Astrocyte of the cerebellum (primary cell): ENCODE measurements at regions not wholly inside any gene's neighbourhood (a gene's known extent, or its start where the extent isn't known, plus 50 kb on each side); places are given as distances from the start of the nearest gene placed in this dataset.

Experiments
- DNase-seq: peaks from one replicate; pipeline ENCODE4 v3.0.0-alpha.2; 2011; ENCODE audit warnings: low read depth
- H3K4me3 ChIP-seq: 2 replicates; pipeline ENCODE4 v1.5.1; 2011; ENCODE audit warnings: mild to moderate bottlenecking, low read depth, low read length, moderate library complexity
- CTCF ChIP-seq: IDR thresholded peaks from 2 replicates; pipeline ENCODE4 v1.5.1; 2012; ENCODE audit warnings: low read length, low read depth, moderate library complexity, mild to moderate bottlenecking; ENCODE audit errors: missing control alignments
- in situ Hi-C: cut with HindIII; loops from 2 replicates; pipeline ENCODE4 v1.10.0; 2017; ENCODE audit warnings: low sequenced_read_pairs

GRCh38 chr2:120929829-120930228 lies 194.2 kb downstream of the GLI2 start:
- in situ Hi-C loops, result no loop called here
- TF ChIP-seq CTCF, result no peak
- no peak overlapping the region for H3K4me3 ChIP-seq
- DNase-seq, result no peak

DNA sequence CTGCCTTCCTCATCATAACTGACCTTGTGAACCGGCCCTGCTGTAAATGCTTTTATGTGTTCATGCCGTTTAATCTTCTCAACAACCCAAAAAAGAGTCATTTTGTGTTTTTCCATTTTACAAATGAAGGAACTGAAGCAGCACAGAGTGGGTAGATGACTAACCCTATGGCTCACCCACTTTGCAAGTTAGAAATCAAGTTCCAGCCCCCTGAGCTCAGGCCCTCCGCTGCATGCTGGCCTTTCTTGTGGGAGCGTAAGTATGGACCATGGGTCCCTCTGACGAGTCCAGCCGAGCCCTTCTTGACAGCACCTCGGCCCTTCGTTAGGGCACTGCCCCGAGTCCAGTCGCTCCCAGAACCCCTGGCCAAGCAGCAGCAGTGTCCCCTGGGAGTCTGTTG lies 194.6 kb downstream of the GLI2 start:
- no peak for DNase-seq
- TF ChIP-seq CTCF, result no peak
- no peak overlapping the region for H3K4me3 ChIP-seq
- in situ Hi-C loops, result no loop called here

DNA sequence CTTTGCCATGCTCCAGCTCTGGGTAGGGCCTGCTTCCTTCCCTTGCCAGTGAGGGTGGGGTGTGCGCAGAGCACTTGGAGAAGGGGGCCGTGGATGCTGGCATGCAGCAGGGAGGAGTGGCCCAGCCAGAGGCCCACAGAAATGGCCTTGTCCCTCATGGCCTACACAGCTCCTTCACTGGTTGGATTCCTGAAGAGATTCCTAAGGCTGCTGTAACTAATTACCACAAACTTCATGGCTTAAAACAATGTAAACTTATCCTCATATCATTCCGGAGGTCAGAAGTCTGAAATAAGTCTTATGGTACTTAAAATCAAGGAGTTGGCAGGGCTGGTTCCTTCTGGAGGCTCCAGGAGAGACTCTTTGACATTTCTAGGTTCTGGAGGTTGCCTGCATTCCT lies 195.2 kb downstream of the GLI2 start:
- in situ Hi-C loops, result no loop called here
- no peak overlapping the region for H3K4me3 ChIP-seq
- no peak for DNase-seq
- TF ChIP-seq CTCF, result no peak

- in situ Hi-C loops, result no loop called here
- DNase-seq, result no peak
- no peak for TF ChIP-seq CTCF
Observed at GRCh38 chr2:120932472-120932871, 196.8 kb downstream of the GLI2 start.

GRCh38 chr2:120932881-120933280 lies 197.2 kb downstream of the GLI2 start:
- no peak overlapping the region for H3K4me3 ChIP-seq
- in situ Hi-C loops, result no loop called here
- DNase-seq, result no peak
- no peak for TF ChIP-seq CTCF

More at GRCh38 chr2:120932472-120932871, 196.8 kb downstream of the GLI2 start:
- no peak overlapping the region for H3K4me3 ChIP-seq

DNA sequence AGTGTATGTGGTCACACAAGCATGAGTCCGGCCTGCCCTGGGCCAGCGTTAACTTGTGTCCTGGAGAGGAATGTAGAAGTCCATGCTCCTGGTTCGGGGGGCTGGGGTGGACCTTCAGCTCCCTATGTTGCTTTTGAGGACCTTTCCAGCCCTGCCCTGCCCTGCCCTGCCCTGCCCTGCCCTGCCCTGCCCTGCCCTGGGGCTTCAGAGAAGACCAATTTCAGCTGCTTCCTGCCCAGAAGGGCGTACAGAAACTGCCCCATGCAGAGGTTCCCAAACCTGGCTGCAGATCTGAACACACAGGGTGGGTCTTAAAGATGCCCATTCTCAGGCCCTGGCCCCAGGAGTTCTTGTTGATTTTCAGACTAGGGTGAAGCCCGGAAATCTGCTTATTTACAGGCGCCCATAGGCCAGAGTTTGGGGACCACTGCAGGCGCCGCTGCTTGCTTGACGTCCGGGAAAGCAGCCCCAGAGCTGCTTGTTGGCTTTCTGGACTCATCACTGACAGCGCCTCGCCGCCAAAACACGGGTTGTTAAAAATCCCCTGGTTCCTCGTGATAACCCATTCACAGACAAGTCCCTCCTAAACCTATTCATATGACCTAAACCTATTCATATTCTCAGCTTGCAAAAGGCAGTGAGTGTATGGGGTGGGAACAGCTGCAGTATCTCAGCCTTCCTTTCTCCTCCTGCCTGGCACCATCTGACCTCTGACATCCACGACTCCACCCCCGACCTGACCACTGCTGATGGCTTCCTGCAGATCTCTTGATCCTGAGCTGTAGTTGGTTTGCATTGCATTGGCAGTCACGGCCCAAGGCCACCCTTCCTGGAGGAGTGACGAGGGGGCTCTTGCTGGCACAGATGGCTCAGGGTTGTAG lies 198.3 kb downstream of the GLI2 start:
- no peak overlapping the region for H3K4me3 ChIP-seq
- TF ChIP-seq CTCF, result no peak
- no peak for DNase-seq
- in situ Hi-C loops, result no loop called here
